Endodermal cell (in vitro differentiated cells): ENCODE measurements at regions not wholly inside any gene's neighbourhood (a gene's known extent, or its start where the extent isn't known, plus 50 kb on each side); places are given as distances from the start of the nearest gene placed in this dataset.

Source experiments
- DNase-seq: peaks from one replicate; pipeline ENCODE4 v3.0.0-alpha.2; 2017
- H3K27ac ChIP-seq: 2 replicates; pipeline ENCODE4 v1.5.1; 2013; ENCODE audit warnings: mild to moderate bottlenecking, low read depth, low read length, moderate library complexity
- H3K27me3 ChIP-seq: 2 replicates; pipeline ENCODE4 v1.6.1; 2013; ENCODE audit warnings: mild to moderate bottlenecking, low read length, moderate library complexity; ENCODE audit not compliant: insufficient read depth, control insufficient read depth, poor library complexity, severe bottlenecking
- H3K36me3 ChIP-seq: 2 replicates; pipeline ENCODE4 v1.7.0; 2013; ENCODE audit warnings: mild to moderate bottlenecking, low read length, moderate library complexity; ENCODE audit not compliant: control insufficient read depth, insufficient read depth
- H3K4me1 ChIP-seq: one replicate; pipeline ENCODE4 v1.7.0; 2013; ENCODE audit warnings: low read length; ENCODE audit not compliant: control insufficient read depth, insufficient read depth
- H3K4me3 ChIP-seq: 2 replicates; pipeline ENCODE4 v1.5.1; 2013; ENCODE audit warnings: mild to moderate bottlenecking, low read length, moderate library complexity
- H3K9ac ChIP-seq: 2 replicates; pipeline ENCODE4 v1.6.1; 2013; ENCODE audit warnings: mild to moderate bottlenecking, low read length, moderate library complexity; ENCODE audit not compliant: poor library complexity, severe bottlenecking; ENCODE audit errors: extremely low read depth
- H3K9me3 ChIP-seq: 2 replicates; pipeline ENCODE4 v1.6.1; 2013; ENCODE audit warnings: mild to moderate bottlenecking, low read length, moderate library complexity; ENCODE audit not compliant: control insufficient read depth
- H3K27ac Mint-ChIP-seq: 2 replicates; pipeline ENCODE4 v1.8.0; 2020; ENCODE audit warnings: mixed read lengths
- H3K27me3 Mint-ChIP-seq: 2 replicates; pipeline ENCODE4 v1.8.0; 2021; ENCODE audit warnings: mild to moderate bottlenecking, mixed read lengths; ENCODE audit not compliant: insufficient read depth
- H3K36me3 Mint-ChIP-seq: 2 replicates; pipeline ENCODE4 v1.8.0; 2020; ENCODE audit warnings: low read depth, mixed read lengths
- H3K4me1 Mint-ChIP-seq: 2 replicates; pipeline ENCODE4 v1.8.0; 2020; ENCODE audit warnings: mixed read lengths
- H3K4me3 Mint-ChIP-seq: 2 replicates; pipeline ENCODE4 v1.8.0; 2020; ENCODE audit warnings: mild to moderate bottlenecking, moderate library complexity, mixed read lengths
- H3K9me3 Mint-ChIP-seq: 2 replicates; pipeline ENCODE4 v1.8.0; 2020; ENCODE audit warnings: mild to moderate bottlenecking, mixed read lengths
- WGBS, 2 experiments: methylation state at CpG; one replicate each; pipeline versions ENCODE4 v1.1.5 to v1.1.7; 2013; ENCODE audit warnings: missing lambda C conversion rate in 2 of 2, mixed read lengths in 1 of 2; ENCODE audit not compliant: insufficient coverage in 1 of 2, insufficient read length in 1 of 2; 5-methylcytosine and 5-hydroxymethylcytosine counted together
- TF ChIP-seq, protein P1 (sequence below): fragments of 200-600 bp; sonication (generic); conservative IDR thresholded peaks from 2 replicates; pipeline ENCODE4 v1.5.0; 2021; ENCODE audit warnings: antibody characterized with exemption, mild to moderate bottlenecking

DNA sequence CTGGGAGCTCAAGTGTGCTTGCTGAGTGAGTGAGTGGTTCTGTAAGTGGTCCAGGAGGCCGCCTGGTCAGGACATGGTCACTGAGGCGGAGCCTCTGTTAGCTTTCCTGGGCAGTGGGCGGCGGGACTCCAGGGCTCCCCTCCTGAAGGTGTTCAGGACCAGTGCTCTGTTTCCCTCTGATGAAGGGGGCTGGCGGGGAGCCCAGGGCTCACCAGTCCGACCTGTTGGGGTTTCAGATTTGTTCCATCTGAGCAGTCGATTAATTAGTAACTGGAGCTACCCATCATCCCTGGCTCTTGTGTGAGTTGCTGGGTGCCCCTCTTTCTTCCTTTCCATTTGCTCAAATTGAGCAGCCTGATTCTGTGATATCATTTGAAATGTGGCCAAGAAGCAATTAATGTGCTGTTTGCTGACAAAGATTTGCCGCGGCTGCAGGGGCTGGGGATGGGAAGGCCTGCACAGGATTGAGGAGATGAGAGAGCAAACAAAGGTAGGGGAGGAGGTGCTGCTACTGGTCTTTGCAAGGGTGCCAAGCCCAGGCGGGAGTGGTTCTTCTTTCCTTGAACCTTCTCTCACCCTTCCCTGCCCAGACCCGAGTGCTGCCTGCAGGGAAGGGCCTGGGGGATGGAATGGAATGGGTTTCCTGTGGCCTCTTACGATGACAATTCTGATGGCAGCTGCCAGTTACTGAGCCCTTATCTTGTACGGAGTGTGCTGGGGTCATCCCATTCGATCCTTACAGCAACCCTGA lies 92.8 kb upstream of the PITX1 start:
- H3K4me1 ChIP-seq = no peaks in the 10 kb centered on the region
- no peaks in the 10 kb centered on the region for H3K36me3 Mint-ChIP-seq
- H3K9ac ChIP-seq = no peak overlapping the region
- H3K27ac Mint-ChIP-seq = no peak overlapping the region
- DNase-seq = no peak
- no peak overlapping the region for H3K4me3 Mint-ChIP-seq
- peaks cover 10% of the 10 kb centered on the region for H3K4me1 Mint-ChIP-seq
- no peak overlapping the region for H3K27ac ChIP-seq
- H3K27me3 Mint-ChIP-seq = peaks cover 2% of the 10 kb centered on the region
- 90 to 91% methylated on average over 6 to 14 of the region's 14 CpGs for WGBS, 2 experiments
- H3K9me3 ChIP-seq = no peaks in the 10 kb centered on the region
- no peaks in the 10 kb centered on the region for H3K9me3 Mint-ChIP-seq
- H3K36me3 ChIP-seq = no peaks in the 10 kb centered on the region
- TF ChIP-seq, protein P1, sequence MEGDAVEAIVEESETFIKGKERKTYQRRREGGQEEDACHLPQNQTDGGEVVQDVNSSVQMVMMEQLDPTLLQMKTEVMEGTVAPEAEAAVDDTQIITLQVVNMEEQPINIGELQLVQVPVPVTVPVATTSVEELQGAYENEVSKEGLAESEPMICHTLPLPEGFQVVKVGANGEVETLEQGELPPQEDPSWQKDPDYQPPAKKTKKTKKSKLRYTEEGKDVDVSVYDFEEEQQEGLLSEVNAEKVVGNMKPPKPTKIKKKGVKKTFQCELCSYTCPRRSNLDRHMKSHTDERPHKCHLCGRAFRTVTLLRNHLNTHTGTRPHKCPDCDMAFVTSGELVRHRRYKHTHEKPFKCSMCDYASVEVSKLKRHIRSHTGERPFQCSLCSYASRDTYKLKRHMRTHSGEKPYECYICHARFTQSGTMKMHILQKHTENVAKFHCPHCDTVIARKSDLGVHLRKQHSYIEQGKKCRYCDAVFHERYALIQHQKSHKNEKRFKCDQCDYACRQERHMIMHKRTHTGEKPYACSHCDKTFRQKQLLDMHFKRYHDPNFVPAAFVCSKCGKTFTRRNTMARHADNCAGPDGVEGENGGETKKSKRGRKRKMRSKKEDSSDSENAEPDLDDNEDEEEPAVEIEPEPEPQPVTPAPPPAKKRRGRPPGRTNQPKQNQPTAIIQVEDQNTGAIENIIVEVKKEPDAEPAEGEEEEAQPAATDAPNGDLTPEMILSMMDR = no peak
- no peaks in the 10 kb centered on the region for H3K27me3 ChIP-seq
- H3K4me3 ChIP-seq = no peak overlapping the region

GRCh38 chr5:135124724-135125123 lies 90.7 kb upstream of the PITX1 start:
- Mint-ChIP-seq H3K9me3 (no peaks in the 10 kb centered on the region), H3K4me3 (no peak overlapping the region), H3K27ac (no peak overlapping the region), H3K4me1 (peaks cover 10% of the 10 kb centered on the region), H3K36me3 (no peaks in the 10 kb centered on the region), H3K27me3 (peaks cover 2% of the 10 kb centered on the region)
- DNase-seq = no peak
- H3K4me1 ChIP-seq = no peaks in the 10 kb centered on the region
- no peaks in the 10 kb centered on the region for H3K27me3 ChIP-seq
- no peak overlapping the region for H3K27ac ChIP-seq
- 95 to 97% methylated on average over 8 of the region's 8 CpGs for WGBS, 2 experiments
- H3K9me3 ChIP-seq = no peaks in the 10 kb centered on the region
- TF ChIP-seq, protein P1 = no peak
- H3K9ac ChIP-seq = no peak overlapping the region
- no peak overlapping the region for H3K4me3 ChIP-seq
- H3K36me3 ChIP-seq = no peaks in the 10 kb centered on the region

- 80 to 92% methylated on average over 4 of the region's 4 CpGs for WGBS, 2 experiments
- no peaks in the 10 kb centered on the region for H3K9me3 Mint-ChIP-seq
- no peaks in the 10 kb centered on the region for H3K4me1 ChIP-seq
- H3K36me3 ChIP-seq = no peaks in the 10 kb centered on the region
- no peak for DNase-seq
- peaks cover 10% of the 10 kb centered on the region for H3K4me1 Mint-ChIP-seq
- H3K27me3 Mint-ChIP-seq = peaks cover 2% of the 10 kb centered on the region
- TF ChIP-seq, protein P1 = no peak
- no peaks in the 10 kb centered on the region for H3K27me3 ChIP-seq
- no peak overlapping the region for H3K27ac Mint-ChIP-seq
- H3K4me3 Mint-ChIP-seq = no peak overlapping the region
- H3K9me3 ChIP-seq = no peaks in the 10 kb centered on the region
- no peak overlapping the region for H3K4me3 ChIP-seq
- H3K9ac ChIP-seq = no peak overlapping the region
- no peak overlapping the region for H3K27ac ChIP-seq
- no peaks in the 10 kb centered on the region for H3K36me3 Mint-ChIP-seq
Measured at GRCh38 chr5:135124128-135124527, 90.1 kb upstream of the PITX1 start.
